Esophagus squamous epithelium (tissue), 4 donors: ENCODE measurements at regions not wholly inside any gene's neighbourhood (a gene's known extent, or its start where the extent isn't known, plus 50 kb on each side); places are given as distances from the start of the nearest gene placed in this dataset.

Source experiments
- CTCF ChIP-seq, 6 experiments: fragments of 450-650 bp in 4 of 6; fragments of 200-600 bp in 2 of 6; sonication (generic) in 2 of 6; IDR thresholded peaks; one replicate each; pipeline ENCODE4 v1.5.1; 2016 to 2019; ENCODE audit warnings: antibody characterized with exemption in 6 of 6, mild to moderate bottlenecking in 4 of 6, moderate library complexity in 4 of 6
- POLR2A ChIP-seq, 4 donors: fragments of 450-650 bp; IDR thresholded peaks; one replicate each; pipeline ENCODE4 v1.6.1; 2017; ENCODE audit warnings: antibody characterized with exemption in 4 of 4, mild to moderate bottlenecking in 4 of 4, moderate library complexity in 3 of 4

GRCh38 chr9:102767076-102767475, 228.1 kb upstream of the CYLC2 start:
- TF ChIP-seq CTCF (IDR thresholded peaks at IDR 0.05) (no peak), POLR2A (IDR thresholded peaks at IDR 0.05) (no peak)
